ENCODE measurements at regions not wholly inside any gene's neighbourhood (a gene's known extent, or its start where the extent isn't known, plus 50 kb on each side); places are given as distances from the start of the nearest gene placed in this dataset.
A peak's percentile ranks its signal among the peaks of the same experiment; 100 is the strongest.

DNA sequence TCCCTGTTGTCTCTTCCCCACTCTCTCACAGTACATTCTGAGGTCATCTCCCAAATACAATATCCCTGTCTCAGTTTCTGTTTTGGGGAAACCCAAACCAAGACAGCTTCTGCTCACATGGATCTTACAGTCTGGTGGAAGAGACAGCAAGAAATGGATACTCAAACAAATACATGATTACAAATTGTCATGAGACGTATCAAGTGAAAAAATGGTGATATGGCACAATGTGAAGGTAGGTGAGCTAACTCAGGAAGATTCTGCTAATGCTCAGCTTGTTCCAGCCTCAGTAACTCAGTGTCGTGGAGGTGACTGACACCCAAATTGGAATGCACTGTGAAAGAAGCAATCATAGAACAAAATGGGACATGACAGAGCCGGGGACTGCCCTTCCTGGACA, 68.3 kb downstream of the CHST1 start:
- DNase-seq = no peak
- no peaks in the 10 kb centered on the region; the same call in 1 of the 2 replicates for H3K27me3 ChIP-seq (ENCODE audit: control insufficient read depth, insufficient read depth, low read length)
- H3K36me3 ChIP-seq (replicated peaks; ENCODE audit: control insufficient read depth, insufficient read depth, low read length) = no peaks in the 10 kb centered on the region
- no peak overlapping the region for H3K4me3 ChIP-seq (ENCODE audit: insufficient read depth, low read depth, low read length)

GRCh38 chr11:45596571-45596970, 68.9 kb downstream of the CHST1 start:
- Histone ChIP-seq H3K27me3 (ENCODE audit: control insufficient read depth, insufficient read depth, low read length) (no peaks in the 10 kb centered on the region; the same call in 1 of the 2 replicates), H3K4me3 (ENCODE audit: insufficient read depth, low read depth, low read length) (no peak overlapping the region), H3K36me3 (replicated peaks; ENCODE audit: control insufficient read depth, insufficient read depth, low read length) (no peaks in the 10 kb centered on the region)
- no peak for DNase-seq

DNA sequence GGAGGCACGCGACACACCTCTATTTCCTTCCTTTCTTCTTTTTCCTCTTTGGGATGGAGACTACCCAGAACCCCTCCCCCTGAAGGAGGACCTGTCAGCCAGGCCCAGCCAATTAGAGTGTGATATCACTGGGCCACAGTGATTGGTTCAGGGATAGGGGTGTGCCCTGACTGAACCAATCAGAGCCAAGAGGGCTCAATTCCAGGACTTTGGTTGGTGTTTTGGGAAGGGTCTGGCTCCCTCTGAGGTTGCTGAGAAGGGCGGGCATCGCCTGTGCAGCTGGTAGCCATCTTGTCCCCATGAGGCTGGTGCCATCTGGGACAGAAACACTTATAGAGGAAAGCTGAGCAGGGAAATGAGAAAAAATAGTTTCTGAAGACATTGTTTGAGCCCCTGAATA, 71.4 kb downstream of the CHST1 start:
- Histone ChIP-seq H3K4me3 (ENCODE audit: insufficient read depth, low read depth, low read length) (no peak overlapping the region), H3K36me3 (replicated peaks; ENCODE audit: control insufficient read depth, insufficient read depth, low read length) (no peaks in the 10 kb centered on the region)
- peak; percentile 40 for DNase-seq

DNA sequence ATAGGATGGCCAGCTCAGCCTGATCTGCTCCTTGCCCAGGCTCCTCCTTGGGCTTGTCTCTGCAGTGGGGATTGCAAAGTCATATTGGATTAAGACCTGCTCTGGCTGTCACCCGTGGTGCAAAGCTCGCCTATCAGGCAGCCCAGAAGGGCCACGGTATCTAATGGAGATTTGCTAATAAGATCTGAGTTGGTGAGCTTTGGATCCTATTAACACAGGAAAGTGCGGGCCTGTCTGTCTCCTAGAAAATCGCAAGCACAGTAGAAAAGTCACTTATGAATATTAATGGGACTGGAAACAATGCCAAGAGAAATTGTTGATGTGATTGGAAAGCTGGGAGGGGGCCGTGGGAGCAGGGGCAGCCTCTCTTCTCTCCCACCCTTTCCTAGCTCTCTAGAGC, 72.8 kb downstream of the CHST1 start:
- H3K27me3 ChIP-seq (ENCODE audit: control insufficient read depth, insufficient read depth, low read length) = no peaks in the 10 kb centered on the region; the same call in 1 of the 2 replicates
- DNase-seq = no peak
- no peaks in the 10 kb centered on the region for H3K36me3 ChIP-seq (replicated peaks; ENCODE audit: control insufficient read depth, insufficient read depth, low read length)
- H3K4me3 ChIP-seq (ENCODE audit: insufficient read depth, low read depth, low read length) = no peak overlapping the region

More for the DNA sequence above, 71.4 kb downstream of the CHST1 start:
- no peaks in the 10 kb centered on the region; the same call in 1 of the 2 replicates for H3K27me3 ChIP-seq (ENCODE audit: control insufficient read depth, insufficient read depth, low read length)

DNA sequence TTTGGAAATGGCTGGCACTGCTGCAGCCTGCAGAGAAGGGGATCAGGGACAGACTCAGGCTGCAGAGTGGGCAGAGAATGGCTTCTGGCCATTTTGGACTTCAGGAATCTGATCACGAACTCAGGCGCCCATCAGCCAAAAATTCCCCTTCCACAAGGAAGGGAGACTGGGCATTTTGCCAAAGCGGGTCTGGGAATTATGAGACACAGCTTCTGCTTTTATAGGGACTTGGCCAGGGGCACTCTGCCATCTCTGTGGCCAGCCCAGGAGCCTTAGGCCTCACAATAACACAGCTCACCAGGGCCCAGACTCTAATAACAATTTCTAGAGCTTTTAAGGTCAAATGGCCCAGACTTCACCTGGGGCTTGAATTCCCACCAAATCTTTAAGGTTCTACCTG, 74.7 kb downstream of the CHST1 start:
- Histone ChIP-seq H3K4me3 (ENCODE audit: insufficient read depth, low read depth, low read length) (no peak overlapping the region), H3K36me3 (replicated peaks; ENCODE audit: control insufficient read depth, insufficient read depth, low read length) (no peaks in the 10 kb centered on the region), H3K27me3 (ENCODE audit: control insufficient read depth, insufficient read depth, low read length) (no peaks in the 10 kb centered on the region; the same call in 1 of the 2 replicates)
- DNase-seq = no peak

DNA sequence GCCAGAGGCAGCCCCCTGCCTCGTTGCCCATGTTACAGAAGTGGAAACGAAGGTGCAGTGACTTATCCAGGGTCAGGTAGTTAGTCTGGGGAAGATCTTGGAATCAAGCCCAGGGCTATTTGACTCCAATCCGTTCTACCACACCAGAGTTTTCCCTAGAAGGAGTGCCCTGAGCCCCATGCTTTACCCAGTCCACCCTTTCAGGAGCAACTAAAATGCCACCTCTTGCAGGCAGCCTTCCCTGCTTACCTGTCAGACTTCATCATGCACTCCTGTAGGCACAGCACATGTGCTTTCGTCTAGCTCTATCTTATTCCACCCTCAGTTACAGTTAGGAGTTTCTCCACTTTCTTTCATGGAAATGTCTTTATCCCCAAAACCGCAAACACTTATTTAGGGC, 80.2 kb downstream of the CHST1 start:
- no peak for DNase-seq
- H3K4me3 ChIP-seq (ENCODE audit: insufficient read depth, low read depth, low read length) = no peak overlapping the region
- no peaks in the 10 kb centered on the region for H3K27me3 ChIP-seq (ENCODE audit: control insufficient read depth, insufficient read depth, low read length)
- H3K36me3 ChIP-seq (replicated peaks; ENCODE audit: control insufficient read depth, insufficient read depth, low read length) = no peaks in the 10 kb centered on the region

DNA sequence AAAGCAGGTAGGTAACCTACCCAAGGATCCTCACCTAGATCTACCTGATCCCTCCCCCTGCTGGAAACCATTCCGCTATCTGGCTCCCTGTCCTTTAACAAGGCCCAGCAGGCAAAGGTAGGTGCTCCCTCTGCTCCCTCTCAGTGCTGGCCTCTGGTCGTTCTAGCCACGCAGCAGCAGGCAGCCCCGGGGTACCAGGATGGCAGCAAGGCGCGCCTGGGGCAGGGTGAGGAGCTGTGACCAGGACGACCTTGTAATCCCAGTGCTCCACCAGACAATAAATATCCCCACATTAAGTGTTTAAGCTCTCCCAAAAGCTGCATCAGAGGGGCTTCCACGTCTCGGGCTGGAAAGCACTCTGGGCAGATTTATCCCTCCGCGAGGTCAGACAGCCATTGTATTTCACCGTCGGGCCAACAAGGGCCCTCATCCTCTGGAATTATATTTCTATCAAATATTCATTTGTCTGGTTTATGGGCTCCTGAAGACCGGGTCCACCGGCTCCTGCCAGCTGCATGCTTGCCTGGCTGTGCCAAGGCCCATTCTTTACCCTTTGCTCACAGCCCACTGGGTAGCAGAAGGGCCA, 81.3 kb downstream of the CHST1 start:
- DNase-seq = no peak
- Histone ChIP-seq H3K27me3 (ENCODE audit: control insufficient read depth, insufficient read depth, low read length) (no peaks in the 10 kb centered on the region), H3K36me3 (replicated peaks; ENCODE audit: control insufficient read depth, insufficient read depth, low read length) (no peaks in the 10 kb centered on the region), H3K4me3 (ENCODE audit: insufficient read depth, low read depth, low read length) (no peak overlapping the region)

DNA sequence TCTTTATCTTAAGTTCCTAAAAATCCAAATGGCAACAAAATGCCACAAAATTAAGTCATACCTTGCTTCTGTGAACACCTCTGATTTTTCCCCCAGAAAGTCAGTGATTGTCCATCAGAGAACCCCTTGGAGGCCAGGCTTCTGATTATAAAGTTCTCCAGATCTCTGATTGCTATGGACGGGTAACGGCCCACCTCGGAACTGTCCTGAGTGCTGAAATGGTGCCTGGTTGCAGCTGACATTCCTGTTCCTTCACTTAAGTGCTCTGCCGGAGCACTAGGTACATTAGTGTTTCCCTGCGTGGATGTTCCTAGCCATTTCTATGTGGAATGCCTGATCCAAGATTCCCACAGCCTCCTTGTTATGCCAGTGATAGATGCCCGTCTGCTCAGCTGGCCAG, 85.0 kb downstream of the CHST1 start:
- no peaks in the 10 kb centered on the region; the same call in 1 of the 2 replicates for H3K27me3 ChIP-seq (ENCODE audit: control insufficient read depth, insufficient read depth, low read length)
- H3K4me3 ChIP-seq (ENCODE audit: insufficient read depth, low read depth, low read length) = no peak overlapping the region
- peak; percentile 77 for DNase-seq
- H3K36me3 ChIP-seq (replicated peaks; ENCODE audit: control insufficient read depth, insufficient read depth, low read length) = no peaks in the 10 kb centered on the region

DNA sequence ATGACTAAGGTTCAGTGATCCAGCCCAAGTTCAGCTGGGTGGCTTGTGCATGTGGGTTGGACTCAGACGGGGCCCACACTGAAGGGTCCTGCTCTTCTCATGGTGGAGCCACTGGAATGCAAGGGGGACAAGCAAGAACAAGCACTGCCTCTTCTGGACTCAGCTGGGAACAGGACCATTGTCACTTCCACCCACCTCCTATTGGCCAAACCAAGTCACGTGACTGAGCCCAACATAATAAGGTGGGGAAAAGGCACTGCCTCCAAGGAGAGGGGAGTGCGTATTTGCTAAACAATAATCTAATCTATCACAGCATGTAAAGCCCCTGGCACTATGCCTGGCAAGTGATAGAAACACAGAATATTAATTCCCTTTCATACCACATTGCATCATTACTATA, 87.1 kb downstream of the CHST1 start:
- Histone ChIP-seq H3K4me3 (ENCODE audit: insufficient read depth, low read depth, low read length) (no peak overlapping the region), H3K36me3 (replicated peaks; ENCODE audit: control insufficient read depth, insufficient read depth, low read length) (no peaks in the 10 kb centered on the region), H3K27me3 (ENCODE audit: control insufficient read depth, insufficient read depth, low read length) (no peaks in the 10 kb centered on the region; the same call in 1 of the 2 replicates)
- DNase-seq = no peak

DNA sequence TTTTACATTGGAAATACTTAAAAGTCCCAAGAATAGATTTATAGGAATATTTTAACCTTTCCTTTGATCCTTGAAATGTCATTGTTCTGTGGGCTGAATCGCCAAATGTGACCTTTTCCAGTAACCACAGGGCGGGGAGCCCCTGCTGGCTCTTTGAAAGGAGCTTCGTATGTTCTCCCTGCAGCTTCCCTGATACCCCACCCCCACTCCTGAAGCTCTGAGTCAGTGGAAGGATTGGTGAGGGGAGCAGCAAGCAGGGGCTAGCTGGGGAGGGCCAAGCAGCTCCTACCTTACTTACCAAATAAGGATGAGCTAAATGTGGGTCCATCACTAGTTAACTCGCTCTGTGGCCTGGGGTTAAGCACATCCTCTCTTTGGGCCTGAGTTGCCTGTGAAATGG, 87.7 kb downstream of the CHST1 start:
- DNase-seq = peak; percentile 65
- Histone ChIP-seq H3K27me3 (ENCODE audit: control insufficient read depth, insufficient read depth, low read length) (no peaks in the 10 kb centered on the region; the same call in 1 of the 2 replicates), H3K4me3 (ENCODE audit: insufficient read depth, low read depth, low read length) (no peak overlapping the region), H3K36me3 (replicated peaks; ENCODE audit: control insufficient read depth, insufficient read depth, low read length) (no peaks in the 10 kb centered on the region)

DNA sequence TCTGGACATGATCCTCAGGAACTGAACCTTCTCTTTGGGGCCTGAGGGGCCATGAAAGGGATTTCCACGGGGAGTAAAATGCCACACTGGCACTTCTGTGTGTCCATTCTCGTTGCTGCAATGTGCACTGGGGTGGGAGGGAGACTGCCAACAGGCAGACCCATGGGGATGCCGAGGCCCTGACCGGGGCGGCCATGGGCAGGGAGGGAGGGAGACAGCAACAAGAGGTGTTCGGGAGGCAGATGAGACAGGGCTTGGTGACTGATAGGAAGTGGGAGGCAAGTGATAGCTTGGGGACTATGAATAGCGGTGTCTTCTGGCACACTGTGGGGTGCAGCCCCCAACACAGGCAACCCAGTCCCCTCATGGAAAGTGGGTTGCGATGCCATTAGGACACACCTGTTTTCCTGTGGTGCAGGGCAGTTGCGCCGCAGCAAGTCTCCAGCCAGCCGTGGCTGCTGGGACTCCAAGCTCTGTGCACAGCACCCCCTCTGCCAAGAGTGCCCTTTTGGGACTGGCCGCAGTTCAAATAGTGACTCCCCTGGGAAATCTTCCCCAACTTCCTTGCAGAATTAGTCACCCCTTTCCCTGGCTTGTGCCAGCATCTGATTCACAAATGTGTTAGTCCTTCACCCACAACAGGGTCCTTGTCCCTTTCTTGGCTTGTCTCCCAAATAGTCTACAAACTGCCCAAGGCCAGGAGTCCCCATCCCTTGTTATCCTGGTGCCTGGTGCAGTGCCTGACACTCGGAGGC, 88.8 kb downstream of the CHST1 start:
- DNase-seq = no peak
- no peak overlapping the region for H3K4me3 ChIP-seq (ENCODE audit: insufficient read depth, low read depth, low read length)
- no peaks in the 10 kb centered on the region for H3K36me3 ChIP-seq (replicated peaks; ENCODE audit: control insufficient read depth, insufficient read depth, low read length)

GRCh38 chr11:45573728-45574127, 91.7 kb downstream of the CHST1 start:
- no peaks in the 10 kb centered on the region for H3K36me3 ChIP-seq (replicated peaks; ENCODE audit: control insufficient read depth, insufficient read depth, low read length)
- DNase-seq = no peak
- no peak overlapping the region for H3K4me3 ChIP-seq (ENCODE audit: insufficient read depth, low read depth, low read length)
- H3K27me3 ChIP-seq (ENCODE audit: control insufficient read depth, insufficient read depth, low read length) = no peaks in the 10 kb centered on the region; the same call in 1 of the 2 replicates

More for the DNA sequence above, 88.8 kb downstream of the CHST1 start:
- H3K27me3 ChIP-seq (ENCODE audit: control insufficient read depth, insufficient read depth, low read length) = no peaks in the 10 kb centered on the region; the same call in 1 of the 2 replicates

GRCh38 chr11:45572354-45573123, 92.9 kb downstream of the CHST1 start:
- no peaks in the 10 kb centered on the region; the same call in 1 of the 2 replicates for H3K27me3 ChIP-seq (ENCODE audit: control insufficient read depth, insufficient read depth, low read length)
- no peaks in the 10 kb centered on the region for H3K36me3 ChIP-seq (replicated peaks; ENCODE audit: control insufficient read depth, insufficient read depth, low read length)
- DNase-seq = no peak
- no peak overlapping the region for H3K4me3 ChIP-seq (ENCODE audit: insufficient read depth, low read depth, low read length)

DNA sequence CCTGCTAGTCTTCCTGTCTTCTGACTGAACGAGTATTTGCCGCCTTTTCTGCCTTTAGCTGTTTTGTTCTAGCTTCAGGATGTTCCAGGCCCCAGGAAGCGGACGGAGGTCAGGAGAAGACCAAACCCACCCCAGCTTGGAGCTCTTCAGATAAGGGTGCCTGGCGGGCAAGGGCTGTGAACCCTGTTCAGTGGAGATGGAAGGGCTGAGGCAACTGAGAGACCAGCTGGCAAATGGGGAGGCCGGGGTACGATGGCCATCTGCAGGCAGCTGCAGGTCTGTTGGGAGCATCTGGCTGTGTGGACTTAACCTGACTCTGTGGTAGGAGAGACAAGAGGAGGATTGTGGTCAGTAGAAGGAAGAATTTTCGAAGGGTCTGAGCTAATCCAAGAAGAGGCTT, 95.6 kb downstream of the CHST1 start:
- Histone ChIP-seq H3K36me3 (replicated peaks; ENCODE audit: control insufficient read depth, insufficient read depth, low read length) (no peaks in the 10 kb centered on the region), H3K27me3 (ENCODE audit: control insufficient read depth, insufficient read depth, low read length) (no peaks in the 10 kb centered on the region), H3K4me3 (ENCODE audit: insufficient read depth, low read depth, low read length) (no peak overlapping the region)
- DNase-seq = no peak

DNA sequence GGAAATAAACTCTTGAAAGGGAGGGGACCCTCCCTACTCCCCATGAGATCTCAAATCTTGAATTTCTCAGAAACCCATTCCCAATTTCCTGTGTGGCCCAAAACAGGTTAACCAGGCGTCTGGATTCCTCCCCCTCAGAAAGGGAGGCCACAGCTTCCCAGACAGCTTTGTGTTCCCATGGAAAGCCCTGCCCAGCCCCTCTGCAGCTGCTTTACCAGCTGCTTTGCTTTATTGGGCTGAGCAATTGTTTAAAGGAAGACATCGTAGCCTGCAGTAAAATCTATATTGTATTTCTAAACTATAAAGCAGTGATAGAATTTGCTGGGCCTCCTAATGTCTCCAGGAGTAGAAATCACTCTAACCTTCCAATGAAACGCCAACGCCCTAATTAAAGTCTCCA, 97.4 kb downstream of the CHST1 start:
- no peak for DNase-seq
- H3K27me3 ChIP-seq (ENCODE audit: control insufficient read depth, insufficient read depth, low read length) = no peaks in the 10 kb centered on the region
- no peaks in the 10 kb centered on the region for H3K36me3 ChIP-seq (replicated peaks; ENCODE audit: control insufficient read depth, insufficient read depth, low read length)
- no peak overlapping the region for H3K4me3 ChIP-seq (ENCODE audit: insufficient read depth, low read depth, low read length)
